ENCODE measurements at regions not wholly inside any gene's neighbourhood (a gene's known extent, or its start where the extent isn't known, plus 50 kb on each side); places are given as distances from the start of the nearest gene placed in this dataset.

DNA sequence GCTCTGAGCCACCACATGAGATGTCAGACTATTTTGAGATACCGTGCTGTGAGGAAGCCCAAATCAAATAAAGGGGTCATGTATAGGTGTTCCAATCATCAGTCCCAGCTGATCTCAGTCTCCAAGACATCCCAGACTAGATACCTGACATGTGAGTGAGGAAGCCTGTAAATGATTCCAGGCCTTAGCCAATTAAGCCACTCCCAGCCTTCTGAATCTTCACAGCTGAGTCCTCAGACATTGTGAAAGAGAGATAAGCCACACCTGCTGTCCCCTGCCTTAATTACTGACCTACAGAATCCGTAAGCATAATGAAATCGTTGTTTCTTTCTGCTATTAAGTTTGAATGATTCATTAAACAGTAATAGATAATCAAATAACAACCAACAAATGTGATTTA, 671.4 kb downstream of the ZNF674 start:
- DNase-seq (ENCODE audit: low spot score) = no peak

DNA sequence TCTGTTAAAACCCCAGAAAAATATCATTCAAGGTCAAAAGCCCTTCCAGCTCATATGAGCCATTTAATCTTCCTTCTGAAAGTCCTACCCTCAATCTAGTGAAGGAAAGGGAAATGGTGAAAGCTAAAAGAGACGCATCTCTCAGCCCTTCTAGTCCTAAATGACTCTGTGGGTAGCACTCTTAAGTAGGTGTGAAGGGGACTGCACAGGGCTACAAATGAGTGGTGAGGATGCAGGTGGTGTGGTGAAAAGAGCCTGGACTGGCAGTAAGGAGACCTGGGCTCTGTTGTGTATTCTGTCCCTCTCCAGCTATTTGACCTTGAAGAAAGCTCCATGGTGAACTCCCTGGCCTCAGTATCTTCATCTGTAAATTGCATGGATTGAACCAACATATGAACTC, 671.8 kb upstream of the DIPK2B start:
- no peak for DNase-seq (ENCODE audit: low spot score)

- no peak for DNase-seq (ENCODE audit: low spot score)
Measured at GRCh38 chrX:45868425-45868824, 667.7 kb upstream of the DIPK2B start.

GRCh38 chrX:45862801-45863200, 662.1 kb upstream of the DIPK2B start:
- DNase-seq (ENCODE audit: low spot score) = no peak

GRCh38 chrX:45860450-45860849, 659.8 kb upstream of the DIPK2B start:
- no peak for DNase-seq (ENCODE audit: low spot score)

DNA sequence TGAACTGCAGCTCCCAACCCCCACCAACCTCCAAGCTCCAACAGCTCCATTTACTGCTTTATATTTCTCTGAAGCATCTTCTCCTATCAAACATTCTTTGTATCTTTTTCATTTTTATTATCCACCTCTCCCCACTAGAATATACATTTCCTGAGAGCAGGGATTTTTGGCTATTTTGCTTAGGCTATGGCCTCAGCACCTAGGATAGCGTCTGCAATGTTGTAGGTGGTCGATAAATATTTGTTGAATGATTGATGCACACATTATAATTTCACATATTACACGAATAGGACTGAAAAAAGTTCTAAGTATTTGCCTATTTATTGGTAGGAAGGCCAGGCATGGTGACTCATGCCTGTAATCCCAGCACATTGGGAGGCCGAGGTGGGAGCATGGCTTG, 658.7 kb upstream of the DIPK2B start:
- DNase-seq (ENCODE audit: low spot score) = no peak

DNA sequence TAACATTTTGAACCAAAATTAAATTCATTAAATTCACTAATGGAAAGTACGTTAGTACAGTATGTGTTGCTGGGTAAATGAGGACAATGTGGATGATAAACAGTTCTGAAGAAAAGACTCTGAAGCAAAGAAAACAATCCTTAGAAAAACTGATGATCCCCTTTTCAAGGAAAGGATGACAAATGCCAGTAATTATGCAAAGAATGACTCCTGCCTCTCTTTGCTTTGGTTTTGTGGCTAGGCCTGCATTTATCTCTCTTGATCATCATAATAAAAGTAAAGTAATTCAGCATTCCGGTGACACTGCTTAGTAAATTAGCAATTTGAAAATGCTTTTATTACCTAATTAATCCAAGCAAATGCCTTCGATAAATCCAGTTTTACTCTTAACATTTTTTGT, 652.2 kb upstream of the DIPK2B start:
- peak; percentile 30 for DNase-seq (ENCODE audit: low spot score)

DNA sequence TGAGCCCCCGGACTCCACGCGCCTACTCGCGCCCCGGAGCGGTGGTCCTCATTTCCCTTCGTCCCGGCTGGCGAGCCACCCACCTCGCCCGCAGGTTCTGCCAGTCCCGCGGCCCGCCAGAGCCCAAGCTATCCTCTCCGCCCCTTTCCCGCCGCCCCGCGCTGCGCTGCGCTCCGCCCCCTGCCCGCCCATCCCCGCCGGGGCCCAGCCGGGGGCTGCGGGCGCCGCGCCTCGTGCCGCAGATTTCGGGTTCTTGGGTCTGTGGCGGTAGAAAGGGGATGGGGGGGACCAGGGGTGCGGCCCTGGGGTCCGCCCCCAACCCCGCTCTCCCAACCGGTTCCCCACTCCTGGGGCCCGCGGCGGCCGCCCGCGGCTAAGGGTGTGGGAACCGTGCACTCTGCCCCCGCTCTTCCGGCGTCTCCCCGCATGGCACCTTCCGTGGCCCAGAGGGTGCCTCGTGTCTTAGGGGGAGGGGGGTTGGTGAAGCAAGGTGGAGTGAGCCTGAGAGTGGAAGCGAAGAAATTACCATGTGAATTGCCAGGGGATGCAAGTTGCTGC, 650.8 kb upstream of the DIPK2B start:
- DNase-seq (ENCODE audit: low spot score) = no peak

- no peak for DNase-seq (ENCODE audit: low spot score)
Measured at GRCh38 chrX:45850775-45851433, 650.2 kb upstream of the DIPK2B start.

- DNase-seq (ENCODE audit: low spot score) = no peak
Measured at GRCh38 chrX:45850197-45850774, 649.6 kb upstream of the DIPK2B start.

DNA sequence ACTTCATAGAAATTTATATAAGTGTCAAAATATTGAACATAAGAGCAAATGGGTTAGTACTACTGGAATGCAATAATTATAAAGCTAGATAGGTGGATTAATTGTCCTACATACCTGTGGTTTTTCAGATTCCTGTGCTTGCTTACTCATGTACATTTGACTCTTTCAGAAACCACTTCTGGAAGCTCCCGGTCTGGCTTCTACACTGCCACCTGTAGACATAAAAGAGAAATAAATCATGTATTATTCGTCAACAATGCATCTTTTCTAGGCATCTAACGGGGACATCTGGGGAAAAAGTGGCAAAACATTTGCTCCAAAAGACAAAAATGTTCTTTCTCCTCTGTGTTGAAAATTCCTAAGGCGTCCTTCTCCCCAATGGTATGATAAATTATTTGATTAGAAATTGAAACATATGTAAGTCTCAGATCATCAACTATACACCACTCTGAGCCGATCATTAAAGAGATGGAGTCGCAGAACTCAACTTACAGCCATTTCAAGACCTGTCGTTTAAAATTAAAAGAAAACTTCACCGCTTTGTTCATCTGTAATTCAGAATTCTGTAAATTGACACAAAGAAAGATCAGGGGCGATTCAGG, 648.7 kb upstream of the DIPK2B start:
- DNase-seq (ENCODE audit: low spot score) = peak; percentile 65

DNA sequence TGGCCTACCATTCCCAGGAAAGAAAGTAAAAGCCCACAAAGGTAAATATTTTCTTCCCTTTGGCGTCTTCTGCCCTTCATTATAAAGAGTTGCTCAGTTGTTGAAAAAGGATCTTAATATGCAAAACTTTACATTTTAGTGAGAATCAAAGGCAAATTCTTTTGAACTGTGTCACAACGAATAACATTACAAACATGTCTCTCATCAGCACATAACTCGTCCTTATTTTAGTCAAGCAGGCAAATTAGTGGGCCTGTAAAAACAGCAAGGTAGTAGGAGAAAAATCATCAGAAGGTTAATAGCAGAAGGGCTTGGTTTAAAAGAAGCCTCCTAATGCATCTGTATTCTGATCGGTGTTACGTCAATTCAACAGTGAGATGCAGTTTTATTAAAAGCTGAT, 647.3 kb upstream of the DIPK2B start:
- DNase-seq (ENCODE audit: low spot score) = no peak

GRCh38 chrX:45846328-45846727, 645.7 kb upstream of the DIPK2B start:
- no peak for DNase-seq (ENCODE audit: low spot score)

GRCh38 chrX:45845142-45845541, 644.5 kb upstream of the DIPK2B start:
- DNase-seq (ENCODE audit: low spot score) = no peak

DNA sequence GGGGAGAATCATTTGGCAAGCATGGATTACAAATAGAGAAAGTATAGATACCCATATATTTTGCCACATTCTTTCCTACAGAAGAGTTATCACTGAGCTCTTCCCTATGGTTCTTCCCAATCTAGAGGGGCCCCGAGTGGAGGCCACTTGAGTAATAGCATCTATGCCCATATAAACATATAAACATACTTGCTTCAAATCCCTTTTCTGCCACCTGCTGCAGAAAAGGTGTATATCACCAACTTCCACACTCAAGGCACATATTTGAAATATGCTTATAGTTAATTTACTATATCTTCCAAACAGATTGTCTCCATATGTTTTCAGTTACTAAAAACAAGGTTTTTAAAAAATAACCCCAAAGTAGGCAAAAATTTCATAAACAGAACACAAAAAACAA, 642.8 kb upstream of the DIPK2B start:
- no peak for DNase-seq (ENCODE audit: low spot score)

- no peak for DNase-seq (ENCODE audit: low spot score)
Measured at GRCh38 chrX:45842926-45843315, 642.2 kb upstream of the DIPK2B start.

DNA sequence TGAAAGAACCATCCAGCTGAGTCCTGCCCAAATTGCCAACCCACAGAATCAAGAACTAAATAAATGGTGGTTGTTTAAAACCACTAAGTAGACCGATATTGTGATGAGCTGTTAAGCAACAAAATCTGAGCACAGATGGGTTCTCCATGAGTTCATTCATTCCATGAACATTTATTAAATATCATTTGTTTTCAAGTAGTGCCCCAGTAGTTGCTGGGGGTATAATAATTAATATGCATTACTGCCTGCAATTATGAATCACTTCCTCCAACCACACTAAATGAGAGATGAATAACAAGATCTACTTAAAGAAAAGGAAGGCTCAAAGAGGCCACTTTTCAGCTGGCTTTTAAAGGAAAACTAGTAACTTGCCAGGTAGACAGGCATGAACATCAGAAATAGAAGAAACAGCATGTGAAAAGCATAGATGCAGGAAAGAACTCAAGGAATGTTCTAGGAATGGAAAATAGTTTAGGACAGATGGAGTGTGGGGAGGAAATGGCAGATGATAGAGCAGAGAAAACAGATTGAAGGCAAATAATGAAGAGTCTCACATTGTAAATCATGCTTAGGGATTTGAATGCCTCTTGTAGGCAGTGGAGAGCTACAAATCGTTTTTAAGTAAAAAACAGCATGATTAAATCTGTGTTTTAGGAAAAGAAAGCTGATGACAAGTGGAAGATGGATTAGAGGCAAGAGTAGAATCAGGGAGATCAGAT, 641.7 kb upstream of the DIPK2B start:
- DNase-seq (ENCODE audit: low spot score) = no peak

GRCh38 chrX:45840411-45840950, 639.8 kb upstream of the DIPK2B start:
- no peak for DNase-seq (ENCODE audit: low spot score)

- DNase-seq (ENCODE audit: low spot score) = no peak
Measured at GRCh38 chrX:45830343-45830742, 629.7 kb upstream of the DIPK2B start.

- peak; percentile 89 for DNase-seq (ENCODE audit: low spot score)
Measured at GRCh38 chrX:45824471-45824870, 623.8 kb upstream of the DIPK2B start.

DNA sequence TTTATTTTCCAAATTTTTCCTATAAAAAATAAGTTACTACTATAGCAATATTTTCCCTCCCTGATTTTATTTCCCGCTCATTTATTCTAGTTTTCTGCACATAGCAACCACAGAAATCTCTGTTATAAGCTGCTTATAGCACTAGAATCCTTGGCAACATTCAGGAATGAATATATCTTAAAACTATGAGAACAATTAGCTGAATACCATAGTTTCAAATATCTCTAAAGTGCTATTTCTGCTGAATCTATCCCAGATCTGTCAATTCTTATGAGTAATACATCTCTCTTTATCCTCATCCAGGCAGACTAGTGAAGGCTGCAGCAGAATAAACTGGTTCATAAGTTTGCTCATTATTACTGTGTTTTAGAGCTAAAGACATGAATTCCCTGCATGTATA, 622.9 kb upstream of the DIPK2B start:
- no peak for DNase-seq (ENCODE audit: low spot score)

- no peak for DNase-seq (ENCODE audit: low spot score)
Measured at GRCh38 chrX:45822124-45822523, 621.4 kb upstream of the DIPK2B start.

- DNase-seq (ENCODE audit: low spot score) = no peak
Measured at GRCh38 chrX:45818913-45819312, 618.2 kb upstream of the DIPK2B start.

Measured in AG08395 (cell line).